GM21381 (cell line): ENCODE measurements at regions not wholly inside any gene's neighbourhood (a gene's known extent, or its start where the extent isn't known, plus 50 kb on each side); places are given as distances from the start of the nearest gene placed in this dataset.

ENCODE experiments used
- ATAC-seq: cut with Tn5 transposase; IDR thresholded peaks from one replicate; pipeline ENCODE4 v1.9.1; 2021; ENCODE audit warnings: mild to moderate bottlenecking, moderate library complexity; ENCODE audit not compliant: unreplicated experiment

- ATAC-seq, result no peak
These were observed 549.1 kb downstream of the CDK5RAP2 start for GRCh38 chr9:120030847-120031246.

- ATAC-seq, result no peak
These were observed 561.4 kb downstream of the CDK5RAP2 start for GRCh38 chr9:120018550-120018949.

- no peak for ATAC-seq
These were observed 561.9 kb downstream of the CDK5RAP2 start for GRCh38 chr9:120018037-120018436.

GRCh38 chr9:120016231-120016630 lies 563.7 kb downstream of the CDK5RAP2 start:
- ATAC-seq, result no peak

DNA sequence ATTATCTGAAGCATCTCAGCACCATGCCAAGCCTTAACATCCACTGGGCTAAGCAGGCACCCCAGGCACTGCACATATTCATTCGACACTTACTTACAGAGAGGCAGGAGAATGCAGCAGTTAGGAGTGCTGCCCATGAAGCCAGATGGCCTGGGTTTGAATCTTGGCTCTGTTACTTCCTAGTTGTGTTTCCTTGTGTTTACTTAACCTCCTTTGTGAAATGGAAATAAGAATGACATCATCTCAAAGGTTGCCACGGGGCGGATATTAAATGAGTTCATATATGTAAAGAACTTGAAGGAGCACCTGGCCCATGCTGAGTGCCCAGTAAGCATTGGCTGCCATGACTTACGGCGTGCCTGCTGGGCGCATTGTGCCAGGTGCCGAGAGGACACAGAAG lies 565.2 kb downstream of the CDK5RAP2 start:
- ATAC-seq, result no peak

GRCh38 chr9:120009856-120010255 lies 570.1 kb downstream of the CDK5RAP2 start:
- ATAC-seq, result no peak

DNA sequence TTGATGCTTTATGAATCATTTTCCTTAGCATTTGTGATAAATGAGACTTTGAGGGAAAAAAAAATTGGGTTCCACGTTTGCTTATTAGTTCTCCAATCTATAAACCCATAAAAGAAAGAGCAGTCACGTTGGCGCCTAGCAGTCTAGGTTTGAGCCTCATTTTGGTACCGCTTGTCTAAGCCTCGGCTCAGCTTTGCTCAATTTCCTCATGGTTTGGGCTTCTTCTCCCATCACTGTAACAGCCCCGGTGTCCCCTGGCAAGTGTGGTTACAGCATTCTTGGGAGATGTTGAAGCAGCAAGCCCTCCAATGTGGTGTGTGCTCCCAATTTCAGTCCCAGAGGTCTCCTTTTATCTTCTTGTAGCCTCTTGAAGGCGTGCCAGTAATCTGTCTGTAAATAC lies 578.4 kb downstream of the CDK5RAP2 start:
- ATAC-seq, result no peak

GRCh38 chr9:119998614-119999013 lies 581.4 kb downstream of the CDK5RAP2 start:
- ATAC-seq, result no peak

DNA sequence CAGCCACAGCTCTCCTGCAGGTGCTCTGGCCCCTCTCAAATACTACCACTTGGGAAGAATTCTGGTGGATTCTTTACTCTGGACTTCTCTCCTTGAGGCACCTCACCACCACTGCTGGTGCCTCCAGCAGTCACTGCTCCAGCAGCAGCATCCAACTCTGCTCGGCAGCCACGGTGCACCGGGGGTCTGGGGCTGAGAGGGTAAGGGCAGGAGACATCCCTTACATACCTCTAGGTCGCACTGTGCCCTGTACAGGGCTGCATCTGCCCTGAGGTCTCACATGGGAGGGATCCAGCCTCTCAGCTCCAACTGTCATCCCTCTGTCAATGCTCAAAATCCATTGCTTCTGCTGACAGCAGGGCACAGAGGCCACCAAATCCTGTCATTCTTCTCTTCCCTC lies 588.2 kb downstream of the CDK5RAP2 start:
- ATAC-seq, result no peak

GRCh38 chr9:119986713-119987112 lies 593.3 kb downstream of the CDK5RAP2 start:
- ATAC-seq, result no peak

DNA sequence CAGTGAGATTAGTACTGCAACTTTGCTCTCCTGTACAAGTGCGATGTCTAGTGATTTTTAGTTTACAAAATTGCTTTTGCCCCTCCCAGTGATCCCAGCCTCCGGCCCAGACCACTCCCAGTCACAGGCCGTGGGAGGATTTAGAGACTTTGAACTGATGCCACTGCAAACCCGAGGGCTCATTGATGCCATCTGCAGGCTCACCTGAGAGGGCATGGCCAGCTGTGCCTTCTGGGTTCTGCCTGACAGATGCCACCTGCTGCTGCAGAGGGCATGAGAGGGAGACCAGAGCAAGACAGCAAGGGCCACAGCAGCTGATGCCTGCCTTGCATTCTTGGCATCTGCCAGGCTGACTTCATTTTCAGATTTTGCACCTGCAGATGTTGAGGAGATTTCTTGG lies 593.8 kb downstream of the CDK5RAP2 start:
- ATAC-seq, result no peak

DNA sequence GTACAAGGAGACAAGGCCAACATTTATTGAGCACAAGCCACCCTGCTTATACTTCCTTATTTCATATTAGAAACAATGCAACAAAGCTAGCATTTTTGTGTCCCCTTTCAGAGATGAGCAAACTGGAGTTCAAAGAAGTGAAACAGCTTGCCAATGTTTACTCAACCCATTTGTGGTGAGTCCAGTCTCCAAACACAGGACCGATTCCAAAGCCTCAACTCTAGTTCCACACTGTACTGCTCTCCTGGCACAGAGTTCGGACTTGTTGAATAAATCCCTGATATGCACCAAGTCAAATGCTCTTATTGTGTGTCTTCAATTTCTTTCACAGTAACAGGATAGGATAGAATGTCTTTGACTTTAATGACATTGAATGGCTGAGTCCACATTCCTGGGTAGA lies 604.8 kb upstream of the BRINP1 start:
- no peak for ATAC-seq

DNA sequence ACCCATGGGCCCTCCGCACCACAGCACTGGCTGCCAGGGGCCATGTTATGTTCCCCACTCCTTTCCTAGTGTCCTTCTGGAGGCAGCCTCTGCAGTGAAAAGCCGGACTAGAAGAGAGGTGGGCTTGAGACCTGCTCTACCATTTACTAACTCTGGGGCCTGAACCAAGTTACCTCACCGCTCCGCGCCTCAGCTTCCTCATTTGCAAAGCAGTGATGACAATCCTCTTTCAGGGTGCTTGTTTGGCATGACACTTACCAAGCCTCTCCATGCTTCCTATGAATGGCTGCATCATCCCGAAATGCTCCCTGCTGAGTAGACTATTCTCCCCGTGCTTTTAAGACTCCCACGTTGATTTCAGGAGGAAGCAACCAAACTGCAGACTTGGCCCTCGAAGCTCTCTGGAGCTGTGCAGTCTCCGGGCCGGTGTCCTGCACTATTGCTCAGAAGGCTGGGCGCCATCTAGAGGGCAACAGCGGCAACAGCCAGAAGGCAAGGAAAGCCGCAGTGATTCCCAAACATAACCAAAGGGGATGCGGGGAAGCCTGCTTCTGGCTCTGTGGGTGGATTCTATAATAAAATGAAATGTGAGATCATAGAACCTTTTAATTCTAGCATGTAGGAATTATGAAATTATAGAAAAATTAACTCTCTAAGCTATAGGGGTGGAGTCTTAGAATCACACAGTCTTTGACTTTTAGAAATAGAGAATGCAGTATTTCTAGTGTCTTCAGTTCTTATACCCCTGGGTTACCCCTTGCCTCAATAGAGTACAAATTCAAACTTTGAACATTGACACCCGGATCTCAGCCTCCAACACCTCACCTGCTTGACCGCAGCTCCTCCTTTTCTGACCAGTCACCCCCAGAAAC lies 599.8 kb upstream of the BRINP1 start:
- ATAC-seq, result peak; percentile 93

GRCh38 chr9:119967867-119968535 lies 598.8 kb upstream of the BRINP1 start:
- no peak for ATAC-seq

DNA sequence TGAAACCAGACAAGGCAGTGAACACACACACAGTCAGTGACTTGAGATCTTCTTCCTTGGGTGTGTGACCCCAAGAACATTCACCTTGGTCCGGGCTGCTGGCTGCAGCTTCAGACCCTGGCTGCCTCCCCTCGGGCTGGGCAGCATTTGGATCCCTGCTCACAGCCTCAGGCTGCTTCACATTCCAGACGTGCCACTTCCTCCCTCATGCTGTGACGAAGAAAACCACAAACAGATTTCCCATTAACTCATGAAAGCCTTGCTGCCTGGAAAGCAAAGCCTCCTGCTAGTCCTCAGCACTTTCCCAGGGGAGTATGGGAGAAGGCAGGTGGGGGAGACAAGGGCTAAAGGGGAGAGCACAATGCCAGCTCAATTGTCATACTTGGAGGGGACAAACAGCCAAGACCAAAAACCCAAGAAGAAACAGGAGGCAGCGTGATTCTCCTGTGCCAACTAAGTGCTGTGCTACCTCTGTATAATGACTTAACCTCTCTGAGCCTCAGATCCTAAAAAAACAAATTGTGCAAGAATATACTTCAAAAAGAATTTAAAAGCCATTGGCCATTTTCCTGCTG lies 594.6 kb upstream of the BRINP1 start:
- ATAC-seq, result no peak

- no peak for ATAC-seq
These were observed 594.1 kb upstream of the BRINP1 start for GRCh38 chr9:119963258-119963797.

DNA sequence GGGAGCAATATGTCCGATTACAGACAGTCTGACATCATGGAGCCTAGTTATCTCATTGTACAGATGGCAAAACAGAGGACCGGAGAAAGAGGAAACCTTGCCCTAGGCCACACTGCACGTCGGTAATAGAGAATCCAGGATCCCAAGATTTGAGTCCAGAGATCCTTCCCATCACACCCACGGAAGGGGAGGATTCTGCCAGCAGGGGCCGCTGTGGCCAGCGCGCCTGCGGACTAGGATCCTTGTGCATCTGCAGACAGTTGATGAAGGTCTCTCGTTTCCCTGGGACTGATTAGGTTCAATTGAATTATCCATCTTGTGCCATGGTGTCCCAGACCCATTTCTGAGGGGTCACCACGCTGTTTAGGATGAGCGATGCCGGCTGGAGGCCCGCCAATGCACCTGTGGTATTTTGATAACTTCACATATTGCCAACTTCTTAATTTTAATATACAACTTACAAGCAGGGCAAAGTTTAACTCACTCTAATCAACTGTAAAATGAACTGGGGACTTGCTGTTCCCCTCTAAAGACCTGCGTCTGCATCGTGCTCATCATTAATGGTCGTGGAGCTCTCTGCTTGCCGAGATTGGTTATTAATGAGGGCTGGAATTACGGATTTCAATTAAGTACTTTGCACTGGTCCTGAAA lies 592.7 kb upstream of the BRINP1 start:
- no peak for ATAC-seq

- ATAC-seq, result no peak
These were observed 590.8 kb upstream of the BRINP1 start for GRCh38 chr9:119959846-119960545.

GRCh38 chr9:119956111-119956510 lies 586.9 kb upstream of the BRINP1 start:
- no peak for ATAC-seq

GRCh38 chr9:119955276-119955675 lies 586.0 kb upstream of the BRINP1 start:
- no peak for ATAC-seq

GRCh38 chr9:119951591-119951990 lies 582.4 kb upstream of the BRINP1 start:
- no peak for ATAC-seq
